ENCODE measurements at regions not wholly inside any gene's neighbourhood (a gene's known extent, or its start where the extent isn't known, plus 50 kb on each side); places are given as distances from the start of the nearest gene placed in this dataset.

GRCh38 chr15:55044162-55044561 lies 152.6 kb downstream of the RSL24D1 start:
- TF ChIP-seq CTCF (conservative IDR thresholded peaks at IDR 0.05) (no peak), ZFX (IDR thresholded peaks at IDR 0.05) (no peak)
